ENCODE measurements at regions not wholly inside any gene's neighbourhood (a gene's known extent, or its start where the extent isn't known, plus 50 kb on each side); places are given as distances from the start of the nearest gene placed in this dataset.

DNA sequence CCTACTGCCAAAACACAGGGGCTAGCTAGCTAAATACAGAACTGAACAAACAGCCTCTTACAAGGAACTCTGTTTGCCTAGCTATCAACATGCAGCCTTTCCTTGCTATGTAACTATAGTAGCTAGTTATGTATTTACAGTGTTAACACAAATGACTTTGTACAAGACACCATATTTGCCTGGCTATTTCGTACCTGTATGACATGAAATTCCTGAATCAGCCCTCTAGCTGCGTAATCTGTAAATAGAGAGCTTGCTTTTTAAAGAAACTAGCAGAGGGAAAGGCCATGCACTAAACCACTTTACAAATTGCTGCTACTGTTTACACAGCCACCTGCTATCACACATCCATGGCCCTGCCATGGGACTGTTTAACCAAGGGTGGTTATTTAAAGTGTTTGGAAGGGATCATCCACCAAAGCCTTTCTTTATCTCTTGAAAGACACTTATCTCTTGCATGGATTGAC is 248.7 kb downstream of the TFCP2L1 start:
- TF ChIP-seq, protein P1, sequence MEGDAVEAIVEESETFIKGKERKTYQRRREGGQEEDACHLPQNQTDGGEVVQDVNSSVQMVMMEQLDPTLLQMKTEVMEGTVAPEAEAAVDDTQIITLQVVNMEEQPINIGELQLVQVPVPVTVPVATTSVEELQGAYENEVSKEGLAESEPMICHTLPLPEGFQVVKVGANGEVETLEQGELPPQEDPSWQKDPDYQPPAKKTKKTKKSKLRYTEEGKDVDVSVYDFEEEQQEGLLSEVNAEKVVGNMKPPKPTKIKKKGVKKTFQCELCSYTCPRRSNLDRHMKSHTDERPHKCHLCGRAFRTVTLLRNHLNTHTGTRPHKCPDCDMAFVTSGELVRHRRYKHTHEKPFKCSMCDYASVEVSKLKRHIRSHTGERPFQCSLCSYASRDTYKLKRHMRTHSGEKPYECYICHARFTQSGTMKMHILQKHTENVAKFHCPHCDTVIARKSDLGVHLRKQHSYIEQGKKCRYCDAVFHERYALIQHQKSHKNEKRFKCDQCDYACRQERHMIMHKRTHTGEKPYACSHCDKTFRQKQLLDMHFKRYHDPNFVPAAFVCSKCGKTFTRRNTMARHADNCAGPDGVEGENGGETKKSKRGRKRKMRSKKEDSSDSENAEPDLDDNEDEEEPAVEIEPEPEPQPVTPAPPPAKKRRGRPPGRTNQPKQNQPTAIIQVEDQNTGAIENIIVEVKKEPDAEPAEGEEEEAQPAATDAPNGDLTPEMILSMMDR (conservative IDR thresholded peaks at IDR 0.05; ENCODE audit: low read depth, low read length): no peak
- H3K27me3 ChIP-seq (ENCODE audit: insufficient read depth, low read depth): no peaks in the 10 kb centered on the region
- H3K4me2 ChIP-seq: no peak overlapping the region
- no peak overlapping the region for H3K4me3 ChIP-seq (IDR thresholded peaks at IDR 0.05; ENCODE audit: insufficient read depth, low read depth, low read length)
- no peak overlapping the region for H3K27ac ChIP-seq
- H3K4me1 ChIP-seq (ENCODE audit: low read depth, poor library complexity, severe bottlenecking): no peaks in the 10 kb centered on the region
- no peaks in the 10 kb centered on the region for H4K20me1 ChIP-seq (ENCODE audit: insufficient read depth)
- H3K79me2 ChIP-seq (ENCODE audit: insufficient read depth, low read depth): no peaks in the 10 kb centered on the region
- no peak overlapping the region for H2AFZ ChIP-seq (ENCODE audit: low read depth)
- no peak overlapping the region for H3K9ac ChIP-seq
- no peaks in the 10 kb centered on the region for H3K36me3 ChIP-seq (ENCODE audit: insufficient read depth)

DNA sequence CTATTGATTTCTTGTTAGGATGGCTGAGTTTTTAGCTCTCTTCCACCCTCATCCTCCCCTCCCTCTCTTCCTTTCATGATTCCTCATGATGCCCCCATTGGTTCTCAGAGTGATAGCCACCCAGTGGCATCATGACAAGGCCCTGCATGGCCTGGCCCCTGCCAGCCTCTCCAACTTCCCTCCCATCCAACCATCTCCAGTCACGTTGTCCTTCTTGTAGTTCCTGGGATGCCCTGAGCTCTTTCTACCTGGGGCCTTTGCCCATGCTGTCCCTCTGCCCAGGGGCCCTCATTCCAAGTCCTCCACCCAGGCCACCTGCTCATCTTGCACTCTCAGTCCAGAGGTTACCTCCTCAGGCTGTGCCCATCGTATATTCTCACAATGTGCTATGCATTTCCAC is 247.5 kb downstream of the TFCP2L1 start:
- H3K27me3 ChIP-seq (ENCODE audit: insufficient read depth, low read depth): no peaks in the 10 kb centered on the region
- no peak overlapping the region for H3K4me2 ChIP-seq
- TF ChIP-seq, protein P1 (conservative IDR thresholded peaks at IDR 0.05; ENCODE audit: low read depth, low read length): no peak
- H4K20me1 ChIP-seq (ENCODE audit: insufficient read depth): no peaks in the 10 kb centered on the region
- no peak overlapping the region for H3K4me3 ChIP-seq (IDR thresholded peaks at IDR 0.05; ENCODE audit: insufficient read depth, low read depth, low read length)
- no peak overlapping the region for H3K27ac ChIP-seq
- H3K79me2 ChIP-seq (ENCODE audit: insufficient read depth, low read depth): no peaks in the 10 kb centered on the region
- H3K4me1 ChIP-seq (ENCODE audit: low read depth, poor library complexity, severe bottlenecking): no peaks in the 10 kb centered on the region
- H2AFZ ChIP-seq (ENCODE audit: low read depth): no peak overlapping the region
- H3K36me3 ChIP-seq (ENCODE audit: insufficient read depth): no peaks in the 10 kb centered on the region
- H3K9ac ChIP-seq: no peak overlapping the region

GRCh38 chr2:121038031-121038430 is 247.0 kb downstream of the TFCP2L1 start:
- Histone ChIP-seq H3K4me1 (ENCODE audit: low read depth, poor library complexity, severe bottlenecking) (no peaks in the 10 kb centered on the region), H3K27ac (no peak overlapping the region), H3K4me3 (IDR thresholded peaks at IDR 0.05; ENCODE audit: insufficient read depth, low read depth, low read length) (no peak overlapping the region), H3K27me3 (ENCODE audit: insufficient read depth, low read depth) (no peaks in the 10 kb centered on the region), H3K79me2 (ENCODE audit: insufficient read depth, low read depth) (no peaks in the 10 kb centered on the region), H2AFZ (ENCODE audit: low read depth) (no peak overlapping the region), H3K9ac (no peak overlapping the region), H3K36me3 (ENCODE audit: insufficient read depth) (no peaks in the 10 kb centered on the region), H3K4me2 (no peak overlapping the region), H4K20me1 (ENCODE audit: insufficient read depth) (no peaks in the 10 kb centered on the region)
- TF ChIP-seq, protein P1 (conservative IDR thresholded peaks at IDR 0.05; ENCODE audit: low read depth, low read length): no peak

DNA sequence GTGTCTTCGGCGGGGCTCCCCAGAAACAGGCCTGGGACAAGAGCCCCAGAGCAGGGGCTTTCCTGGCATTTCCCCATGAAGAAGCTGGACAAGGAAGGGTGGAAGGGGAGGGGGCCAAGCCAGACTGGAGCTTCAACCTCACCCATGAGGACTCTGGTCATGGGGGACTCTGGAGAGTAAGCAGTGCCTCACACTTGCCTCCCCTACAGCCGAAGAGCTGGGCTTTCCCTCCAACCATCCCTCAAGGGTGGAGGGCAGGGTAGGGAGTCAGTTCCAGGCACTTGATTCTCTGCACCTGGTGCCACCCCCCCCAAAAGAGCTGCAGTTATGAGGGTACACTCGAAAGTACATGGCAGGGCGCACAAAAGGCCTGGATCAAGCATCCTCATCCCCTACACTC is 246.6 kb downstream of the TFCP2L1 start:
- H3K4me2 ChIP-seq: no peak overlapping the region
- no peak overlapping the region for H3K27ac ChIP-seq
- TF ChIP-seq, protein P1 (conservative IDR thresholded peaks at IDR 0.05; ENCODE audit: low read depth, low read length): no peak
- no peaks in the 10 kb centered on the region for H3K79me2 ChIP-seq (ENCODE audit: insufficient read depth, low read depth)
- no peak overlapping the region for H3K9ac ChIP-seq
- no peaks in the 10 kb centered on the region for H4K20me1 ChIP-seq (ENCODE audit: insufficient read depth)
- H2AFZ ChIP-seq (ENCODE audit: low read depth): no peak overlapping the region
- no peaks in the 10 kb centered on the region for H3K36me3 ChIP-seq (ENCODE audit: insufficient read depth)
- H3K27me3 ChIP-seq (ENCODE audit: insufficient read depth, low read depth): no peaks in the 10 kb centered on the region
- H3K4me1 ChIP-seq (ENCODE audit: low read depth, poor library complexity, severe bottlenecking): no peaks in the 10 kb centered on the region
- no peak overlapping the region for H3K4me3 ChIP-seq (IDR thresholded peaks at IDR 0.05; ENCODE audit: insufficient read depth, low read depth, low read length)

All from KMS-11 (cell line).